DMS153 (cell line): ENCODE measurements at regions not wholly inside any gene's neighbourhood (a gene's known extent, or its start where the extent isn't known, plus 50 kb on each side); places are given as distances from the start of the nearest gene placed in this dataset.

Experiments used
- DNase-seq: peaks from one replicate; lab custom pipeline; 2025; lab: John Stamatoyannopoulos, UW

GRCh38 chr12:115640929-115641328 lies 636.6 kb downstream of the MED13L start:
- DNase-seq = no peak

GRCh38 chr12:115639648-115640012 lies 637.9 kb downstream of the MED13L start:
- no peak for DNase-seq

- DNase-seq = no peak
These were observed 638.5 kb downstream of the MED13L start for GRCh38 chr12:115638733-115639647.

GRCh38 chr12:115636546-115636945 lies 640.9 kb downstream of the MED13L start:
- no peak for DNase-seq

GRCh38 chr12:115632308-115632707 lies 645.2 kb downstream of the MED13L start:
- peak; percentile 1 for DNase-seq

- DNase-seq = no peak
These were observed 647.4 kb downstream of the MED13L start for GRCh38 chr12:115630136-115630535.

GRCh38 chr12:115626210-115626609 lies 651.3 kb downstream of the MED13L start:
- DNase-seq = no peak

- DNase-seq = no peak
These were observed 653.6 kb downstream of the MED13L start for GRCh38 chr12:115623764-115624334.

GRCh38 chr12:115623275-115623674 lies 654.2 kb downstream of the MED13L start:
- no peak for DNase-seq

GRCh38 chr12:115620816-115621215 lies 656.7 kb downstream of the MED13L start:
- DNase-seq = no peak

- no peak for DNase-seq
These were observed 657.6 kb downstream of the MED13L start for GRCh38 chr12:115619889-115620288.

GRCh38 chr12:115619061-115619460 lies 658.4 kb downstream of the MED13L start:
- DNase-seq = no peak

- DNase-seq = no peak
These were observed 659.4 kb downstream of the MED13L start for GRCh38 chr12:115618105-115618504.

GRCh38 chr12:115617391-115617790 lies 660.1 kb downstream of the MED13L start:
- no peak for DNase-seq

GRCh38 chr12:115611477-115611876 lies 666.0 kb downstream of the MED13L start:
- no peak for DNase-seq

- no peak for DNase-seq
These were observed 668.1 kb downstream of the MED13L start for GRCh38 chr12:115609347-115609746.

- no peak for DNase-seq
These were observed 671.5 kb downstream of the MED13L start for GRCh38 chr12:115606040-115606439.

- DNase-seq = peak; percentile 44
These were observed 678.4 kb downstream of the MED13L start for GRCh38 chr12:115598871-115599811.

- DNase-seq = no peak
These were observed 680.3 kb downstream of the MED13L start for GRCh38 chr12:115597157-115597712.

GRCh38 chr12:115588131-115588530 lies 689.4 kb downstream of the MED13L start:
- DNase-seq = no peak

GRCh38 chr12:115584156-115584555 lies 693.3 kb downstream of the MED13L start:
- no peak for DNase-seq

GRCh38 chr12:115583591-115583990 lies 693.9 kb downstream of the MED13L start:
- peak; percentile 55 for DNase-seq
